Mesendoderm (in vitro differentiated cells): ENCODE measurements at regions not wholly inside any gene's neighbourhood (a gene's known extent, or its start where the extent isn't known, plus 50 kb on each side); places are given as distances from the start of the nearest gene placed in this dataset.
"Not testable (repeated sequence)": the region's sequence is repeated elsewhere in the genome, so short reads cannot be mapped to it uniquely, and the experiment has no call there.

Experiments used
- DNase-seq: peaks from one replicate; pipeline ENCODE4 v3.0.0; 2013
- H2AK5ac ChIP-seq: 2 replicates; pipeline ENCODE4 v1.6.1; 2013; ENCODE audit warnings: low read length, inconsistent platforms
- H2BK120ac ChIP-seq: 2 replicates; pipeline ENCODE4 v1.6.1; 2013; ENCODE audit warnings: low read depth, mild to moderate bottlenecking, low read length, moderate library complexity, mixed read lengths
- H2BK15ac ChIP-seq: replicated peaks from 2 replicates; pipeline ENCODE4 v1.6.1; 2013; ENCODE audit warnings: low read depth, mild to moderate bottlenecking, moderate library complexity
- H2BK5ac ChIP-seq: 2 replicates; pipeline ENCODE4 v1.6.1; 2013; ENCODE audit warnings: low read length, inconsistent platforms
- H3K18ac ChIP-seq: 2 replicates; pipeline ENCODE4 v1.6.1; 2013; ENCODE audit warnings: mild to moderate bottlenecking, low read length, mixed read lengths
- H3K23ac ChIP-seq: one replicate; pipeline ENCODE4 v1.6.1; 2013; ENCODE audit warnings: low read length
- H3K27ac ChIP-seq: 2 replicates; pipeline ENCODE4 v1.5.1; 2013; ENCODE audit warnings: low read depth, mild to moderate bottlenecking, inconsistent platforms, low read length, moderate library complexity
- H3K27me3 ChIP-seq: 2 replicates; pipeline ENCODE4 v1.6.1; 2013; ENCODE audit warnings: low read length, control low read depth, mild to moderate bottlenecking, inconsistent platforms; ENCODE audit not compliant: insufficient read depth, poor library complexity
- H3K36me3 ChIP-seq: 2 replicates; pipeline ENCODE4 v1.6.1; 2013; ENCODE audit warnings: low read length, inconsistent platforms; ENCODE audit not compliant: control insufficient read depth, insufficient read depth
- H3K4ac ChIP-seq: one replicate; pipeline ENCODE4 v1.6.1; 2013; ENCODE audit warnings: low read depth, mild to moderate bottlenecking, low read length, moderate library complexity
- H3K4me1 ChIP-seq: 2 replicates; pipeline ENCODE4 v1.6.1; 2013; ENCODE audit warnings: low read depth, low read length, inconsistent platforms; ENCODE audit not compliant: control insufficient read depth
- H3K4me2 ChIP-seq: 2 replicates; pipeline ENCODE4 v1.6.1; 2013; ENCODE audit warnings: low read length
- H3K4me3 ChIP-seq: 2 replicates; pipeline ENCODE4 v1.5.1; 2013; ENCODE audit warnings: mild to moderate bottlenecking, low read length
- H3K56ac ChIP-seq: one replicate; pipeline ENCODE4 v1.6.1; 2013; ENCODE audit warnings: low read length
- H3K79me1 ChIP-seq: 2 replicates; pipeline ENCODE4 v1.6.1; 2013; ENCODE audit warnings: low read length, inconsistent platforms
- H3K79me2 ChIP-seq: 2 replicates; pipeline ENCODE4 v1.6.1; 2013; ENCODE audit warnings: mild to moderate bottlenecking, low read length; ENCODE audit not compliant: control insufficient read depth, insufficient read depth
- H3K9ac ChIP-seq: 2 replicates; pipeline ENCODE4 v1.6.1; 2013; ENCODE audit warnings: low read length, inconsistent platforms
- H4K5ac ChIP-seq: one replicate; pipeline ENCODE4 v1.6.1; 2013; ENCODE audit warnings: low read length
- H4K8ac ChIP-seq: one replicate; pipeline ENCODE4 v1.6.1; 2013; ENCODE audit warnings: low read depth, mild to moderate bottlenecking, control low read depth, low read length, moderate library complexity
- WGBS: extraction: QIAGEN DNeasy Blood & Tissue Kit; methylation state at CpG from one replicate; pipeline ENCODE4 v1.1.7; 2013; ENCODE audit warnings: low lambda C conversion rate, missing lambda C conversion rate; ENCODE audit not compliant: insufficient coverage; ENCODE audit errors: extremely low coverage; 5-methylcytosine and 5-hydroxymethylcytosine counted together

GRCh38 chr2:143839456-143839855 is 680.5 kb downstream of the ZEB2 start:
- Histone ChIP-seq H2BK15ac (no peak overlapping the region), H4K5ac (no peak overlapping the region), H3K36me3 (no peaks in the 10 kb centered on the region), H3K18ac (no peak overlapping the region), H2BK5ac (no peak overlapping the region), H3K9ac (no peak overlapping the region), H4K8ac (no peak overlapping the region), H3K79me1 (no peaks in the 10 kb centered on the region), H3K79me2 (no peaks in the 10 kb centered on the region), H2BK120ac (no peak overlapping the region), H3K27ac (no peak overlapping the region), H3K27me3 (no peaks in the 10 kb centered on the region), H3K23ac (no peak overlapping the region), H3K56ac (no peak overlapping the region), H3K4me3 (no peak overlapping the region), H2AK5ac (no peak overlapping the region), H3K4me1 (no peaks in the 10 kb centered on the region), H3K4me2 (no peak overlapping the region), H3K4ac (no peak overlapping the region)
- WGBS = no CpG with 5 or more reads among the region's 2 CpGs
- DNase-seq = peak; percentile 28

- H3K36me3 ChIP-seq, H3K4me2 ChIP-seq, H3K4me1 ChIP-seq, DNase-seq, H3K4me3 ChIP-seq, H3K27me3 ChIP-seq, H3K9ac ChIP-seq, H2AK5ac ChIP-seq, H2BK5ac ChIP-seq, H4K8ac ChIP-seq, H3K79me1 ChIP-seq, H3K27ac ChIP-seq, H3K23ac ChIP-seq, H4K5ac ChIP-seq, H3K56ac ChIP-seq, H3K18ac ChIP-seq, H2BK120ac ChIP-seq, H3K79me2 ChIP-seq, H2BK15ac ChIP-seq, H3K4ac ChIP-seq: not testable (repeated sequence)
Observed at GRCh38 chr2:143837055-143837454, 682.9 kb downstream of the ZEB2 start.

GRCh38 chr2:143835481-143835880 is 684.4 kb downstream of the ZEB2 start:
- Histone ChIP-seq H3K18ac (no peak overlapping the region), H2BK120ac (no peak overlapping the region), H3K4me1 (no peaks in the 10 kb centered on the region), H3K36me3 (no peaks in the 10 kb centered on the region), H4K5ac (no peak overlapping the region), H2AK5ac (no peak overlapping the region), H3K4ac (no peak overlapping the region), H3K56ac (no peak overlapping the region), H3K27me3 (no peaks in the 10 kb centered on the region), H3K27ac (no peak overlapping the region), H2BK5ac (no peak overlapping the region), H2BK15ac (no peak overlapping the region), H3K79me1 (no peaks in the 10 kb centered on the region), H3K4me3 (no peak overlapping the region), H4K8ac (no peak overlapping the region), H3K79me2 (no peaks in the 10 kb centered on the region), H3K23ac (no peak overlapping the region), H3K9ac (no peak overlapping the region), H3K4me2 (no peak overlapping the region)
- DNase-seq = no peak
- WGBS = no CpG with 5 or more reads among the region's 2 CpGs

GRCh38 chr2:143833015-143833660 is 686.8 kb downstream of the ZEB2 start:
- no peak overlapping the region for H3K23ac ChIP-seq
- no peaks in the 10 kb centered on the region for H3K36me3 ChIP-seq
- H3K56ac ChIP-seq = no peak overlapping the region
- H3K4me1 ChIP-seq = no peaks in the 10 kb centered on the region
- no CpG with 5 or more reads among the region's 10 CpGs for WGBS
- H3K27me3 ChIP-seq = no peaks in the 10 kb centered on the region
- no peak overlapping the region for H3K18ac ChIP-seq
- H3K4ac ChIP-seq = no peak overlapping the region
- H3K4me2 ChIP-seq = no peak overlapping the region
- H4K5ac ChIP-seq = no peak overlapping the region
- no peak for DNase-seq
- H2BK5ac ChIP-seq = no peak overlapping the region
- no peak overlapping the region for H3K4me3 ChIP-seq
- no peak overlapping the region for H4K8ac ChIP-seq
- H3K9ac ChIP-seq = no peak overlapping the region
- no peak overlapping the region for H2BK120ac ChIP-seq
- no peak overlapping the region for H2AK5ac ChIP-seq
- H3K27ac ChIP-seq = no peak overlapping the region
- no peaks in the 10 kb centered on the region for H3K79me1 ChIP-seq
- H2BK15ac ChIP-seq = no peak overlapping the region
- H3K79me2 ChIP-seq = no peaks in the 10 kb centered on the region

- Histone ChIP-seq H4K8ac (no peak overlapping the region), H4K5ac (no peak overlapping the region), H3K56ac (no peak overlapping the region)
Observed at GRCh38 chr2:143830476-143830875, 689.4 kb downstream of the ZEB2 start.

GRCh38 chr2:143828763-143829537 is 691.0 kb downstream of the ZEB2 start:
- no peak overlapping the region for H4K5ac ChIP-seq
- H3K4me3 ChIP-seq = no peak overlapping the region
- no peak overlapping the region for H4K8ac ChIP-seq
- H3K9ac ChIP-seq = no peak overlapping the region
- no peaks in the 10 kb centered on the region for H3K27me3 ChIP-seq
- no peak overlapping the region for H2BK120ac ChIP-seq
- H3K4ac ChIP-seq = no peak overlapping the region
- no peak overlapping the region for H3K23ac ChIP-seq
- DNase-seq = no peak
- no peak overlapping the region for H3K18ac ChIP-seq
- no peak overlapping the region for H2AK5ac ChIP-seq
- no peak overlapping the region for H2BK5ac ChIP-seq
- H3K56ac ChIP-seq = no peak overlapping the region
- H3K27ac ChIP-seq = no peak overlapping the region
- H2BK15ac ChIP-seq = no peak overlapping the region
- H3K79me2 ChIP-seq = no peaks in the 10 kb centered on the region
- no peak overlapping the region for H3K4me2 ChIP-seq
- H3K4me1 ChIP-seq = peaks cover 4% of the 10 kb centered on the region
- no peaks in the 10 kb centered on the region for H3K79me1 ChIP-seq
- no CpG with 5 or more reads among the region's 3 CpGs for WGBS
- H3K36me3 ChIP-seq = no peaks in the 10 kb centered on the region

More at GRCh38 chr2:143830476-143830875, 689.4 kb downstream of the ZEB2 start:
- Histone ChIP-seq H3K27ac (no peak overlapping the region), H3K4me2 (no peak overlapping the region), H3K4ac (no peak overlapping the region), H3K23ac (no peak overlapping the region), H3K9ac (no peak overlapping the region), H2BK15ac (no peak overlapping the region), H3K4me3 (no peak overlapping the region), H3K79me1 (no peaks in the 10 kb centered on the region), H2BK120ac (no peak overlapping the region), H3K4me1 (no peaks in the 10 kb centered on the region), H3K18ac (no peak overlapping the region), H2BK5ac (no peak overlapping the region), H3K36me3 (no peaks in the 10 kb centered on the region), H3K79me2 (no peaks in the 10 kb centered on the region), H3K27me3 (no peaks in the 10 kb centered on the region), H2AK5ac (no peak overlapping the region)
- DNase-seq = no peak
